ENCODE measurements at regions not wholly inside any gene's neighbourhood (a gene's known extent, or its start where the extent isn't known, plus 50 kb on each side); places are given as distances from the start of the nearest gene placed in this dataset.

DNA sequence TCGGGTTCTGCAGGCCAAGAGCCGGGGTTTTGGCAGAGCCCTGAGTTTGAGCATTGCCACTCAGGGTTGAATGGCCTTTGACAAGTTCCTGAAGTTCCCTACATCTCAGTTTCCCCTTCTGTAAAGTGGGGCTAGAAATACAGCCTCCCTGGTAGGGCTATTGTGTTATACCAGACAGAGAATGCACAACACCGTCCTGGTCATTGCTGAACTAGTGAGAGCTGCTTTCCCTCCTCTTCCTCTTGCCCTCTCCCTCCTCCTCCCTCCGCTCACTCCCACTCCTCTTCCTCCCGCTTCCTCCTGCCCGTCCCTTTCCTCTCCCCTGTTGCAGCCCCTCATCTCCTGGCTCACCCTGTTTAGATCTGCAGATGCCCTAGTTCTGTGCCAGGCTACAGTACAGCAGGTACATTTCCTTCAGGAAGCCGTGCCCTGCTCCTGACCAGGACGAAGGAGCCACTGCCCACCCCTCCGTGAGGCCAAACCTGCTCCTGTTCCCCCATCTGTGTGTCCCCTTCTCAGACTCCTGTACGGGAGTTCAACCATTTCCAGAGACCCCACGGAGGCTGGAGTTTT is 91.5 kb upstream of the SHANK2 start:
- ChIA-PET POLR2A (no interaction called here), CTCF (ENCODE audit: unreplicated experiment) (no interaction called here)
- TF ChIP-seq EZH2phosphoT487 (IDR thresholded peaks at IDR 0.05; ENCODE audit: borderline replicate concordance, low read depth, low read length), result no peak
- TF ChIP-seq, protein P1, sequence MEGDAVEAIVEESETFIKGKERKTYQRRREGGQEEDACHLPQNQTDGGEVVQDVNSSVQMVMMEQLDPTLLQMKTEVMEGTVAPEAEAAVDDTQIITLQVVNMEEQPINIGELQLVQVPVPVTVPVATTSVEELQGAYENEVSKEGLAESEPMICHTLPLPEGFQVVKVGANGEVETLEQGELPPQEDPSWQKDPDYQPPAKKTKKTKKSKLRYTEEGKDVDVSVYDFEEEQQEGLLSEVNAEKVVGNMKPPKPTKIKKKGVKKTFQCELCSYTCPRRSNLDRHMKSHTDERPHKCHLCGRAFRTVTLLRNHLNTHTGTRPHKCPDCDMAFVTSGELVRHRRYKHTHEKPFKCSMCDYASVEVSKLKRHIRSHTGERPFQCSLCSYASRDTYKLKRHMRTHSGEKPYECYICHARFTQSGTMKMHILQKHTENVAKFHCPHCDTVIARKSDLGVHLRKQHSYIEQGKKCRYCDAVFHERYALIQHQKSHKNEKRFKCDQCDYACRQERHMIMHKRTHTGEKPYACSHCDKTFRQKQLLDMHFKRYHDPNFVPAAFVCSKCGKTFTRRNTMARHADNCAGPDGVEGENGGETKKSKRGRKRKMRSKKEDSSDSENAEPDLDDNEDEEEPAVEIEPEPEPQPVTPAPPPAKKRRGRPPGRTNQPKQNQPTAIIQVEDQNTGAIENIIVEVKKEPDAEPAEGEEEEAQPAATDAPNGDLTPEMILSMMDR (conservative IDR thresholded peaks at IDR 0.05; ENCODE audit: low read length), result peak; percentile 50; the same call in 1 of the 2 replicates
- Histone ChIP-seq H2AFZ (ENCODE audit: low read length) (no peak overlapping the region), H3K4me3 (ENCODE audit: low read depth, low read length, poor library complexity, severe bottlenecking) (no peak overlapping the region), H4K20me1 (ENCODE audit: insufficient read depth, low read length) (no peaks in the 10 kb centered on the region), H3K36me3 (ENCODE audit: insufficient read depth, low read length) (no peaks in the 10 kb centered on the region), H3K27ac (ENCODE audit: low read depth, low read length, poor library complexity, severe bottlenecking) (no peak overlapping the region), H3K9me3 (ENCODE audit: low read length) (no peaks in the 10 kb centered on the region), H3K9me2 (ENCODE audit: insufficient read depth, low read length) (no peaks in the 10 kb centered on the region), H3K4me2 (ENCODE audit: low read length) (no peak overlapping the region), H3K4me1 (ENCODE audit: insufficient read depth, low read length, poor library complexity, severe bottlenecking) (no peaks in the 10 kb centered on the region), H3K79me2 (ENCODE audit: insufficient read depth, low read depth, low read length) (no peaks in the 10 kb centered on the region)
- intact Hi-C loops (cut with micrococcal nuclease; ENCODE audit: unreplicated experiment), result loop anchor here (10.0 kb wide), 1 partner anchor 219 kb away; no protein-coding TSS in a partner anchor
- no TSS peak for BruUV-seq (replicated peaks)
- no peak for DNase-seq (ENCODE audit: low spot score)

DNA sequence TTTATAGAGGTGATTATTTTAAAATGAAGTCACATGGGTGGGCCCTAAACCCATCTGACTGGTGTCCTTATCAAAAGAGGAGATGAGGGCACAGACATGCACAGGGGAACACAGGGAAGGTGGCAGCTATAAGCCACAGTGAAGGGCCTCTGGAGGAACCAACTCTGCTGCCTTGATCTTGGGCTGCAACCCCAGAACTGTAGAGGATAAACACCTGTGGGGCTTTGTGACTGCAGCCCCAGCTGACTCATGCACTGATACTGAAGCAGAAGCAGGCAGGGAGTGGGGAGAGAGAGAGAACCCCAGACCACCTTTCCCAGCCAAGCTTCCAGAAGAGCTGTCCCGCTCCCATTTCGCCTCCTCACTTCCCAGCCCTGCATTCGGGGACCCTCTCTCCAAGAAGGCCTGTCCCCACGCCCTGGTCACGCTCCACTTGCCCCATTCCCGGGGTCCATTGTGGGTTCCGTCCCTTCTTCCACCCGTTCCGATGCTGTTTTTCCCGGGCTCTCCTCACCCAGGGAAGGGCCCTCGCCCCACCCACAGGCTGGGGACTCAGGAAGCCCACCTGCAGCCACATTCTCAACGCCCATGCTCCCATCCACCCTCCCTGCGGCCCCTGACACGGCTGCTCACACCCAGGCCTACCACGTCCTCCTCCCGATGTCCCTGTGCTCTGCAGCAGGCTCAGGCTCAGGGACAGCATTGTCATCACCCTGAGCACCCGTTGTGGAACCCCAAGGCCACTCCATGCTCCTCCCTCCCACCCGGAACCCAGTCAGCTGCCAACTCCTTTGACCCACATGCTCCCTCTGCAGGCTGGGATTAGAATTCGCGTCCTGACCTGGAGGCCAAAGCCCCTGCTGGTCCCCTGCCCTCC is 90.8 kb upstream of the SHANK2 start:
- H3K9me2 ChIP-seq (ENCODE audit: insufficient read depth, low read length), result no peaks in the 10 kb centered on the region
- ChIA-PET POLR2A (no interaction called here), CTCF (ENCODE audit: unreplicated experiment) (interaction anchor here (0.5 kb wide), 1 partner anchor 83 kb away, joined by 3 read pairs; no protein-coding TSS in a partner anchor)
- no peaks in the 10 kb centered on the region for H3K36me3 ChIP-seq (ENCODE audit: insufficient read depth, low read length)
- no TSS peak for BruUV-seq (replicated peaks)
- H3K79me2 ChIP-seq (ENCODE audit: insufficient read depth, low read depth, low read length), result no peaks in the 10 kb centered on the region
- H3K4me1 ChIP-seq (ENCODE audit: insufficient read depth, low read length, poor library complexity, severe bottlenecking), result no peaks in the 10 kb centered on the region
- H3K27ac ChIP-seq (ENCODE audit: low read depth, low read length, poor library complexity, severe bottlenecking), result no peak overlapping the region
- H3K4me2 ChIP-seq (ENCODE audit: low read length), result no peak overlapping the region
- H3K4me3 ChIP-seq (ENCODE audit: low read depth, low read length, poor library complexity, severe bottlenecking), result no peak overlapping the region
- intact Hi-C loops (cut with micrococcal nuclease; ENCODE audit: unreplicated experiment), result loop anchor here (10.0 kb wide), 1 partner anchor 218 kb away; no protein-coding TSS in a partner anchor
- TF ChIP-seq EZH2phosphoT487 (IDR thresholded peaks at IDR 0.05; ENCODE audit: borderline replicate concordance, low read depth, low read length), result no peak
- TF ChIP-seq, protein P1 (conservative IDR thresholded peaks at IDR 0.05; ENCODE audit: low read length), result peak; percentile 78
- H4K20me1 ChIP-seq (ENCODE audit: insufficient read depth, low read length), result no peaks in the 10 kb centered on the region
- peak; percentile 62 for DNase-seq (ENCODE audit: low spot score)
- H2AFZ ChIP-seq (ENCODE audit: low read length), result no peak overlapping the region
- H3K9me3 ChIP-seq (ENCODE audit: low read length), result no peaks in the 10 kb centered on the region

DNA sequence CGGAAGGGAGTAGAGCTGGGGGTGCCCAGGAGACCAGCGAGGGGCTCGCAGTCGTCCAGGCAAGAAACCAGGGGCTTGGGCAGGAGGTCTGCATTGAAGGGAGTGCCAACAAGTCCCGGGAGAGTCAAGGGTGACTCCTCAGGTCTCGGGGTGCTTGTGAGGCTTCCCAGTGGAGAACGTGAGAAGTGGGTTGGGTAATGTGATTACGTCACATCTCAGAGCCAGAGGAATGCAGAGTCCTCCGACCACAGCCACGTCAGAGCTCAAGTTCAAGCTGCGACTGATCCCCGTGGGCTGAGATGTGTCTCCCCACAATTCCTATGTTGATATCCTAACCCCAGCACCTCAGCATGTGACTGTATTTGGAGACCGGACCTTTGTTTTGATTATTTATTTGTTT is 89.7 kb upstream of the SHANK2 start:
- no peak for TF ChIP-seq EZH2phosphoT487 (IDR thresholded peaks at IDR 0.05; ENCODE audit: borderline replicate concordance, low read depth, low read length)
- TF ChIP-seq, protein P1 (conservative IDR thresholded peaks at IDR 0.05; ENCODE audit: low read length), result no peak
- BruUV-seq (replicated peaks), result no TSS peak
- no peaks in the 10 kb centered on the region for H3K9me2 ChIP-seq (ENCODE audit: insufficient read depth, low read length)
- H3K36me3 ChIP-seq (ENCODE audit: insufficient read depth, low read length), result no peaks in the 10 kb centered on the region
- no peak overlapping the region for H3K4me3 ChIP-seq (ENCODE audit: low read depth, low read length, poor library complexity, severe bottlenecking)
- no peak overlapping the region for H3K4me2 ChIP-seq (ENCODE audit: low read length)
- DNase-seq (ENCODE audit: low spot score), result no peak
- no peak overlapping the region for H2AFZ ChIP-seq (ENCODE audit: low read length)
- H3K79me2 ChIP-seq (ENCODE audit: insufficient read depth, low read depth, low read length), result no peaks in the 10 kb centered on the region
- no peaks in the 10 kb centered on the region for H3K4me1 ChIP-seq (ENCODE audit: insufficient read depth, low read length, poor library complexity, severe bottlenecking)
- POLR2A ChIA-PET, result no interaction called here
- CTCF ChIA-PET (ENCODE audit: unreplicated experiment), result no interaction called here
- intact Hi-C loops (cut with micrococcal nuclease; ENCODE audit: unreplicated experiment), result loop anchor here (10.0 kb wide), 1 partner anchor 217 kb away; no protein-coding TSS in a partner anchor
- H4K20me1 ChIP-seq (ENCODE audit: insufficient read depth, low read length), result no peaks in the 10 kb centered on the region
- no peak overlapping the region for H3K27ac ChIP-seq (ENCODE audit: low read depth, low read length, poor library complexity, severe bottlenecking)
- no peaks in the 10 kb centered on the region for H3K9me3 ChIP-seq (ENCODE audit: low read length)
